ENCODE measurements at regions not wholly inside any gene's neighbourhood (a gene's known extent, or its start where the extent isn't known, plus 50 kb on each side); places are given as distances from the start of the nearest gene placed in this dataset.
"Not testable (repeated sequence)": the region's sequence is repeated elsewhere in the genome, so short reads cannot be mapped to it uniquely, and the experiment has no call there.

DNA sequence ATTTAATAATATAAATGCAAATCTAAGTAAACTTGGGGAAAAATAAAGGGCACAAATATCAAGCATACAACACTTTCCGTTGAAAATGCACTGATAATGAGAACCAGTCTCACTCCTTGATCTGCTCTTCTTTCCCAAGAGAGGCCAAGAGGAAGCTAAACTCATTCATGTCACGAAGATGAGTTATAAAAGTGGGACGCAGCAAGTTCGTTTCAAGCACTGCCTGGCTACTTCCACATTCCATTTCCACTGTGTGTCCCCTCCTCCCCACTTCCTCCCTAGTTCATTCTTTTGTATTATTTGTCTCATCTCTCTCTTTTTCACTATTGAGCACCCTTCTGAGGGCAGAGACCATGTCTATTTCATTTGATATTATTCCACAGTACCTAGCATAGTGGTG is 158.1 kb downstream of the SLC24A2 start:
- intact Hi-C loops (cut with DNase I): loop anchor here in 1 of 4 donors (10.0 kb wide), 1 partner anchor 56 kb away; no protein-coding TSS in a partner anchor
- Histone ChIP-seq H3K9me3 (ENCODE audit: control insufficient read depth, low read length) (no peaks in the 10 kb centered on the region), H3K27me3 (ENCODE audit: control insufficient read depth, insufficient read depth) (no peaks in the 10 kb centered on the region), H3K4me3 (ENCODE audit: low read length) (no peak overlapping the region), H3K27ac (ENCODE audit: low read length) (no peak overlapping the region), H3K4me1 (ENCODE audit: control insufficient read depth, insufficient read depth, low read length) (no peaks in the 10 kb centered on the region)
- ATAC-seq (no peak), DNase-seq (no peak)
- WGBS: 28% methylated on average over 4 of the region's 4 CpGs

DNA sequence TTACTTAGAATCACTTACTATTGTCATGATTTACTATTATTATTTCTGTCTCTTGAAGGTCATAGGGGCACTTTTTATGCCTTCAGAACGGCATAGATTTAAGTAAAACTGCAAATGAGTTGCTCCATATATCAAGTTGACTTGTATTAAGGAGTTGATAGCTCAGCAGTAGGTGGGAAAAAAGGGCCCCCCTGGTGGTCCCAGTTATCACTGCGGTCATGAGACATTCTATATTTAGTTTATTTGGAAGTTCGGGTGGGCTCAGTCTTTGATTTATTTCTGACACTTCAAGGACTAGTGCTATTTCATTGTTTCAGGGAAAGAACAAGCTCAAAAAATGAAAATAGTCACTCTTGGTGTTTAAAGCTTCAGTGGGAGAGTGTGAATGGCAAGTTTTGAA is 159.3 kb downstream of the SLC24A2 start:
- no peak overlapping the region for H3K4me3 ChIP-seq (ENCODE audit: low read length)
- H3K27me3 ChIP-seq (ENCODE audit: control insufficient read depth, insufficient read depth): no peaks in the 10 kb centered on the region
- no peak for DNase-seq
- intact Hi-C loops (cut with DNase I): no loop called here
- H3K4me1 ChIP-seq (ENCODE audit: control insufficient read depth, insufficient read depth, low read length): no peaks in the 10 kb centered on the region
- WGBS: 27% methylated on average over 3 of the region's 3 CpGs
- no peak overlapping the region for H3K27ac ChIP-seq (ENCODE audit: low read length)
- no peak for ATAC-seq
- no peaks in the 10 kb centered on the region for H3K9me3 ChIP-seq (ENCODE audit: control insufficient read depth, low read length)

- H3K4me3 ChIP-seq (ENCODE audit: low read length); H3K9me3 ChIP-seq (ENCODE audit: control insufficient read depth, low read length); H3K27ac ChIP-seq (ENCODE audit: low read length); DNase-seq; ATAC-seq; H3K27me3 ChIP-seq (ENCODE audit: control insufficient read depth, insufficient read depth); intact Hi-C loops (cut with DNase I); H3K4me1 ChIP-seq (ENCODE audit: control insufficient read depth, insufficient read depth, low read length): not testable (repeated sequence)
- WGBS: 98% methylated on average over 1 of the region's 1 CpG
Observed at GRCh38 chr9:19625426-19625825, 163.4 kb downstream of the SLC24A2 start.

- WGBS: 62% methylated on average over 3 of the region's 3 CpGs
- no peaks in the 10 kb centered on the region for H3K27me3 ChIP-seq (ENCODE audit: control insufficient read depth, insufficient read depth)
- intact Hi-C loops (cut with DNase I): no loop called here
- H3K27ac ChIP-seq (ENCODE audit: low read length): no peak overlapping the region
- H3K4me1 ChIP-seq (ENCODE audit: control insufficient read depth, insufficient read depth, low read length): no peaks in the 10 kb centered on the region
- H3K9me3 ChIP-seq (ENCODE audit: control insufficient read depth, low read length): no peaks in the 10 kb centered on the region
- no peak for ATAC-seq
- no peak for DNase-seq
- no peak overlapping the region for H3K4me3 ChIP-seq (ENCODE audit: low read length)
Observed at GRCh38 chr9:19624519-19624918, 164.3 kb downstream of the SLC24A2 start.

DNA sequence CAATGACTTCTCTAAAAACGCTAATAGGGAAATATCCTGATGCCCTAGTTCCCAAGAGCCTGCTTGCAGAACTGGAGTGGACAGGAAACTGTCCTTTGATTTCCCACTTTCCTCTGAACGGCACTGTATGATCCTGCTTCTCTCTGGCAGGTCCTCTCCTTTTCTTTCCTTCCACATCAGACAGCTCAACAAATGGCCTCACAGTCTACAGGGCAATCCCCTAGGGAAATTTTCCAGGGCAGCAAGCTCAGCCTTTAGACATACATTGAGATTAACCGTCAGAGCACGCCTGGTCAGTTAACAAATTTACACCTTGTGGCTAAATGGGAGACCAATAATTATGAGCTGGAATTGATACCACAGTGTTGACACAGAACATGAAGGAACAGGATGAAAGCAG is 164.9 kb downstream of the SLC24A2 start:
- 38% methylated on average over 4 of the region's 4 CpGs for WGBS
- no peak for ATAC-seq
- intact Hi-C loops (cut with DNase I): no loop called here

DNA sequence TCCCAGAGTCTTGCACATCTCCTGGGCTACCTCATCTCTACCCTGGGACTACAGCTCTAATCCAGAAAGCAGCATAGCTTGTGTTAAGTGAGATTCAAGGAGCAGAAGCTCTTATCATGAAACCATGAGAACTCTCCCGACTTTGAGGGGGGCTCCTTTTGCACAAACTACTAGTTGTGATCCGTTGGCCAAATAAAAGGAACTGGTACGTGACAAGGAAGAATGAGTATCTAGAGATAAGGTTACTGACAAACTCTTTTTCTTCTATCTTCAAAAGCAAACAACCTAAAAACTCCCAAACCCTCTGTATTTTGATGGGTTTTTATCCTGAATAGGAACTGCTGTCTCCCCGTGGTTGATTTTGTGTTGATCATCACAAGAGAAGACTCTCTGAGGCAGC is 168.5 kb downstream of the SLC24A2 start:
- H3K9me3 ChIP-seq (ENCODE audit: control insufficient read depth, low read length): no peaks in the 10 kb centered on the region

More for the DNA sequence above, 164.9 kb downstream of the SLC24A2 start:
- no peak for DNase-seq
- H3K9me3 ChIP-seq (ENCODE audit: control insufficient read depth, low read length): no peaks in the 10 kb centered on the region
- no peaks in the 10 kb centered on the region for H3K4me1 ChIP-seq (ENCODE audit: control insufficient read depth, insufficient read depth, low read length)
- no peak overlapping the region for H3K27ac ChIP-seq (ENCODE audit: low read length)
- H3K4me3 ChIP-seq (ENCODE audit: low read length): no peak overlapping the region
- no peaks in the 10 kb centered on the region for H3K27me3 ChIP-seq (ENCODE audit: control insufficient read depth, insufficient read depth)

GRCh38 chr9:19619221-19619620 is 169.6 kb downstream of the SLC24A2 start:
- Histone ChIP-seq H3K4me1 (ENCODE audit: control insufficient read depth, insufficient read depth, low read length) (no peaks in the 10 kb centered on the region), H3K9me3 (ENCODE audit: control insufficient read depth, low read length) (no peaks in the 10 kb centered on the region), H3K27ac (ENCODE audit: low read length) (no peak overlapping the region), H3K27me3 (ENCODE audit: control insufficient read depth, insufficient read depth) (no peaks in the 10 kb centered on the region), H3K4me3 (ENCODE audit: low read length) (no peak overlapping the region)
- intact Hi-C loops (cut with DNase I): no loop called here
- DNase-seq: no peak
- no peak for ATAC-seq
- WGBS: 51% methylated on average over 7 of the region's 7 CpGs

More for the DNA sequence above, 168.5 kb downstream of the SLC24A2 start:
- Histone ChIP-seq H3K4me1 (ENCODE audit: control insufficient read depth, insufficient read depth, low read length) (no peaks in the 10 kb centered on the region), H3K27ac (ENCODE audit: low read length) (no peak overlapping the region), H3K27me3 (ENCODE audit: control insufficient read depth, insufficient read depth) (no peaks in the 10 kb centered on the region), H3K4me3 (ENCODE audit: low read length) (no peak overlapping the region)
- ATAC-seq (no peak), DNase-seq (no peak)
- intact Hi-C loops (cut with DNase I): no loop called here
- WGBS: 39% methylated on average over 4 of the region's 4 CpGs

- WGBS: 50% methylated on average over 2 of the region's 2 CpGs
- H3K4me3 ChIP-seq (ENCODE audit: low read length): no peak overlapping the region
- H3K27me3 ChIP-seq (ENCODE audit: control insufficient read depth, insufficient read depth): no peaks in the 10 kb centered on the region
- ATAC-seq (no peak), DNase-seq (no peak)
- no peaks in the 10 kb centered on the region for H3K9me3 ChIP-seq (ENCODE audit: control insufficient read depth, low read length)
- no peak overlapping the region for H3K27ac ChIP-seq (ENCODE audit: low read length)
- no peaks in the 10 kb centered on the region for H3K4me1 ChIP-seq (ENCODE audit: control insufficient read depth, insufficient read depth, low read length)
- intact Hi-C loops (cut with DNase I): no loop called here
Observed at GRCh38 chr9:19618816-19619215, 170.0 kb downstream of the SLC24A2 start.

DNA sequence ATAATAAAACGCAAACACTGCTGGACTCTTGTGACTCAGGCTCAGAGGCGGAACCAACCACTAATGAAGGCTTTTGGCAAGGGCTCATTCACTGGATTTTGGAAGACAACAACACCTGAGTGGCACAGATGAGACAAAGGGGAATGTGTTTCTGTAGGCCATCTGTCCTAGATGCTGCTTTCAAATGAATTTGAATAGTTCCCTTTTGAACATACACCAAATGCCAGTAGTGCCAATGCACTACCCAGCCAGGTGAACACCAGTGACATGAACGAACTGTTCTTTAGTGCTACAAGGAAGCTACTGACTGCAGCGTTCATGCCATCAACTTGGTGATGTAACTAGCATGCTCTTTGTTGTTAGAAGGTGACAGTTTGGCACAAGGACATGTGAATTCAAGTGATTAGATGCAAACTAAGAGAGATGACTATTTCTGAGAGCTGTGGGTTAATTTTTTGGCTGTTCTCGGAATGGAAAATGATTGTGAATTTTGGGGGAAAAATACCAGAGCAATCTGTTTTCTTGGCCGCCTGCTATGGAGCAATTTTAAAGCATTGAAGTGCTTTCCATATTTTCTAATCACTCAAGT is 173.7 kb downstream of the SLC24A2 start:
- Histone ChIP-seq H3K4me1 (ENCODE audit: control insufficient read depth, insufficient read depth, low read length) (no peaks in the 10 kb centered on the region), H3K27me3 (ENCODE audit: control insufficient read depth, insufficient read depth) (no peaks in the 10 kb centered on the region), H3K4me3 (ENCODE audit: low read length) (no peak overlapping the region), H3K9me3 (ENCODE audit: control insufficient read depth, low read length) (no peaks in the 10 kb centered on the region), H3K27ac (ENCODE audit: low read length) (no peak overlapping the region)
- ATAC-seq (no peak), DNase-seq (no peak)
- intact Hi-C loops (cut with DNase I): no loop called here
- 76% methylated on average over 6 of the region's 6 CpGs for WGBS

DNA sequence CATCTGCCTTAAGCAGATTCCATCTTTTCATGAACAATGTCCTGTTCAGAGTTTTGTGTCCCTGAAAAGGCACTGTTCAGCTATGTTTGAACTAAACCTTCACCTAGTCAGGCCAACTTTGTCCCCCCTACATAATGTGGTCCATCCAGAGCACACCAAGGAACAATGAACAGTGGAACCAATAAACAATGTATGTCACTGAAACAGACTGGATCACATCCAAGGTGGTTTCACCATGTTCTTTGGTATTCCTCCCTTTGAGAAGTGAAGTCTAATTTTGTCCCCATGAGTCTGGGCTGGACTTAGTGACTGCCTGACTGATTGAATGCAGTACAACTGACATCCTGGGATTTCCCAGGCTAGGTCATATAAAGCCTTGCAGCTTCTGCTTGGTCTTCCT is 174.5 kb downstream of the SLC24A2 start:
- Histone ChIP-seq H3K27me3 (ENCODE audit: control insufficient read depth, insufficient read depth) (no peaks in the 10 kb centered on the region), H3K9me3 (ENCODE audit: control insufficient read depth, low read length) (no peaks in the 10 kb centered on the region), H3K4me3 (ENCODE audit: low read length) (no peak overlapping the region), H3K27ac (ENCODE audit: low read length) (no peak overlapping the region), H3K4me1 (ENCODE audit: control insufficient read depth, insufficient read depth, low read length) (no peaks in the 10 kb centered on the region)
- ATAC-seq: no peak
- no peak for DNase-seq
- intact Hi-C loops (cut with DNase I): no loop called here

DNA sequence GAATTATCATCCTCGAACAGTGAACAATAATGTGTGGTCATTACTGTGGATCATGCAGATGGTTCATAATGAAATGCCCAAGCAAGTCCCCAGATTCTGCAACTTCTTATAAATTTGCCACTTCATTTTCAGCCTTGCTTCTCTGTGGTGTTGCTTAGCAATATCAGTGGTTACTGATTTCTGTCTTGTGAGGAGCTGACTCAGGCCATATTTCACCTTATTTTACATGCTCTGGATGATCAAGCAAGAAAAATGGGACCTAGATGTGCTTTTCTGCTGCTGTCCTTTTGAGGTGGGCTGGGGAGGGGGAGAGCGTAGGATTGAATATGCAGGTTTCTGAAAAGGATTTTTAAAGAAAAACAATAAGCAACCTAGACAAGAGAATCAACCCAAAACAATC is 188.3 kb downstream of the SLC24A2 start:
- Histone ChIP-seq H3K4me1 (ENCODE audit: control insufficient read depth, insufficient read depth, low read length) (no peaks in the 10 kb centered on the region), H3K27ac (ENCODE audit: low read length) (no peak overlapping the region), H3K27me3 (ENCODE audit: control insufficient read depth, insufficient read depth) (no peaks in the 10 kb centered on the region), H3K4me3 (ENCODE audit: low read length) (no peak overlapping the region), H3K9me3 (ENCODE audit: control insufficient read depth, low read length) (no peaks in the 10 kb centered on the region)
- ATAC-seq (no peak), DNase-seq (no peak)
- WGBS: 76% methylated on average over 2 of the region's 2 CpGs
- intact Hi-C loops (cut with DNase I): no loop called here

DNA sequence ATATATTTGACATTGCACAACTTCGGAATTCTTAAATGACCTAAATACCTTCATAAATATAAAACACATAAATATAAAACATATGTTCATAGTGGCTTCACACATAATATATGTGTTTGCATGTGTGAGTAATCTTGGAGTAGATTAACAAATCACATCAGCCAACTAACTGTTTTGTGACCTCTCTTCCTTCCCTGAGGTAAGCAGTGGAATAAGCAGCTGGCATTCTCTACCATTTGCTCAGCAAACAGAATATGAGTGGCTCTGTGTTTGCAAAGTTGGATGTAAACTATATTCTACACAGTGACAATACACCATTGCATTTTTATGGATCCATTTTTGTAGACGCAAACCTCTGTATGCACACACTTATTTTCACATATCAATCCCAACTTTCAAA is 189.9 kb downstream of the ACER2 start:
- no peaks in the 10 kb centered on the region for H3K27me3 ChIP-seq (ENCODE audit: control insufficient read depth, insufficient read depth)
- H3K4me1 ChIP-seq (ENCODE audit: control insufficient read depth, insufficient read depth, low read length): no peaks in the 10 kb centered on the region
- 89% methylated on average over 2 of the region's 2 CpGs for WGBS
- H3K27ac ChIP-seq (ENCODE audit: low read length): no peak overlapping the region
- DNase-seq (no peak), ATAC-seq (no peak)
- intact Hi-C loops (cut with DNase I): no loop called here
- H3K9me3 ChIP-seq (ENCODE audit: control insufficient read depth, low read length): no peaks in the 10 kb centered on the region
- H3K4me3 ChIP-seq (ENCODE audit: low read length): no peak overlapping the region

All from right cardiac atrium (tissue), 5 donors.